ENCODE measurements at regions not wholly inside any gene's neighbourhood (a gene's known extent, or its start where the extent isn't known, plus 50 kb on each side); places are given as distances from the start of the nearest gene placed in this dataset.

DNA sequence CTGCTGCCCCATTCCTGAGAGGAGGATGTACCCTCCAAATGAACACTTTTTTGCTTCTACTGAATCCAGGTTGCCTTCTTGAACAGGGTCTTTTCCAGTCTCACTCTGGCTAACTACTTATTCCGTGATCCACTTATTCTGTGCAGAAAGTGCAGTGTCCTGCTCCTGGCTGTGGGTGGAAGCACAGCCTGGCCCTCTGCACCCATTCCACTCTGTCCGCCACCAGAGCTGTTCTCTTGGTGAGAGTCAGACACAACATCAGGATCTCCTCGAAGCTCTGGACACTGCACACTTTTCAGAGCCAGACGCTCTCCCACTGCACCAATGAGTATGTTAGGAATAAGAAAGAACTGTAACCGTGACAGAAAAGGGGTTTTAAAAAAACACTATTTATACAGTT is 174.2 kb downstream of the MCHR2 start:
- TF ChIP-seq CTCF (IDR thresholded peaks at IDR 0.05) = no peak
- TF ChIP-seq ZFX (IDR thresholded peaks at IDR 0.05; ENCODE audit: borderline replicate concordance) = no peak

Data from 22Rv1 (cell line).